ENCODE measurements at regions not wholly inside any gene's neighbourhood (a gene's known extent, or its start where the extent isn't known, plus 50 kb on each side); places are given as distances from the start of the nearest gene placed in this dataset.
"Not testable (repeated sequence)": the region's sequence is repeated elsewhere in the genome, so short reads cannot be mapped to it uniquely, and the experiment has no call there.

DNA sequence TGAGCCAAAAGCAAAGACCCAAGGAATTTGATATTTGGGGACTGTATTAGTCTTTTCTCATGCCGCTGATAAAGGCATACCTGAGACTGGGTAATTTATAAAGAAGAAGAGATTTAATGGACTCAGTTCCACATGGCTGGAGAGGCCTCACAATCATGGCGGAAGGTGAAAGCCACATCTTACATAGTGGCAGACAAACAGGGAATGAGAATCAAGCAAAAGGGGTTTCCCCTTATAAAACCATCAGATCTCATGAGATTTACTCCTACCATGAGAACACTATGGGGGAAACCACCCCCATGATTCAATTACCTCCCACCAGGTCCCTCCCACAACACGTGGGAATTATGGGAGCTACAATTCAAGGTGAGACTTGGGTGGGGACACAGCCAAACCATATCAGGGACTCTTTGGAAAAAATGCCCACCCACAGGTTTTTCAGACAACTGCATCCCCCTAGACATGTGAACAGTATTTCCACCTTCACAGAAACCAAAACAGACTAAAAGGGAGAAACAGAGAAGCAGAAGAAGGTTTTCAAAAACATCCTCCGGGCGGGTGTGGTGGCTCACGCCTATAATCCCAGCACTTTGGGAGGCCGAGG is 482.1 kb upstream of the PROK2 start:
- DNase-seq (ENCODE audit: low read depth in 3 of 3, low spot score in 1 of 3) = not testable (repeated sequence)

DNA sequence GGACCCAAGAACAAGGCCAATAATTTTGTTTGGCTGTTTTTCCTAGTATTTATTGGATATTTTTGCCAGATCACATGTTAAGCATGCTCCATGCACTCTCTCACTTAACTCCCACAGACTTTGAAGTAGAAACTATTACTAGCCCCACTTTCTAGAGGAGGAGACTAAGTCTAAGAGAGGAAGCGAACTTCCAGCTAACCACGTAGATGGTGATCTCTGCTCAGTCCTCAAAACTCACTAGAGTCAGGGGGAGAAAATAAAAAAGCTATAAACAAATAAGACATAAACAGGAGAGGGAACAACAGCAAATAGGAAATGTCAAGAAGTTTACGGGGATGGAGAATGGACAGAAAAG is 481.0 kb upstream of the PROK2 start:
- no peak for DNase-seq (ENCODE audit: low read depth in 3 of 3, low spot score in 1 of 3)

DNA sequence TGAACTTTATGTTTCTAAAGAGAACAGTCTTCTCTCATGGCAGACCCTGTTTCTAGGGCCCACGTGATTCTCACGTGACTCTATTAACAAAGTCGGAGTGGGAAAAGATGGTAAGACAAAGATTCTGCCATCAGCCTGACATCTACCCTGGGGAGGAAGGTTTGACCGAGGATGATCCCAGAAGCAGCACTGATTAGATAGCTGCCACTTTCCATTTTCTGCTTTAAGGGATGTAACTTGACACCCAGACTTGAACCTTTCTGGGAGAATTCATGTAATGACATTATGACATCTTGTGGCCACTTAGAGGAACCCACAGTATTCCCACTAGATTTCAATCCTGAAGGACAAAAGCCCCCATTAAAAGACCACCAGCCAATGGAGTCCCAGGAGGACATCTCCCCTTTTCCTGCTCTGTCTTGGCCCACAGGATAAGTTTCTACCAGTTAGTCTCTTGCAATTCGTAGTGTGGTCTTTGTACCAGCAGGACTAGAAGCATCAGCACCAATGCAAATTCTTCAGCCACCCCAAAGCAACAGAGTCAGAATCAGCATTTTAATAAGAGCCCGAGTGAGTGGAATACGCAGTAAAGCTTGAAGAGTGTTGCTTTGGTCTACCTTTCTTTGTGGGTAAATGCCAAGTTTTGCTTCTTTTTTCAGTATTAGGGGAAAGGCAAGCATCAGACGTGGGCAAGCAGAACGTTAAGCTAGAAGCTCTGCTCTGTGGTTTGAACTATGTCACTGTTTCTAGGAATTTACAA is 480.5 kb upstream of the PROK2 start:
- no peak for DNase-seq (ENCODE audit: low read depth in 3 of 3, low spot score in 1 of 3)

DNA sequence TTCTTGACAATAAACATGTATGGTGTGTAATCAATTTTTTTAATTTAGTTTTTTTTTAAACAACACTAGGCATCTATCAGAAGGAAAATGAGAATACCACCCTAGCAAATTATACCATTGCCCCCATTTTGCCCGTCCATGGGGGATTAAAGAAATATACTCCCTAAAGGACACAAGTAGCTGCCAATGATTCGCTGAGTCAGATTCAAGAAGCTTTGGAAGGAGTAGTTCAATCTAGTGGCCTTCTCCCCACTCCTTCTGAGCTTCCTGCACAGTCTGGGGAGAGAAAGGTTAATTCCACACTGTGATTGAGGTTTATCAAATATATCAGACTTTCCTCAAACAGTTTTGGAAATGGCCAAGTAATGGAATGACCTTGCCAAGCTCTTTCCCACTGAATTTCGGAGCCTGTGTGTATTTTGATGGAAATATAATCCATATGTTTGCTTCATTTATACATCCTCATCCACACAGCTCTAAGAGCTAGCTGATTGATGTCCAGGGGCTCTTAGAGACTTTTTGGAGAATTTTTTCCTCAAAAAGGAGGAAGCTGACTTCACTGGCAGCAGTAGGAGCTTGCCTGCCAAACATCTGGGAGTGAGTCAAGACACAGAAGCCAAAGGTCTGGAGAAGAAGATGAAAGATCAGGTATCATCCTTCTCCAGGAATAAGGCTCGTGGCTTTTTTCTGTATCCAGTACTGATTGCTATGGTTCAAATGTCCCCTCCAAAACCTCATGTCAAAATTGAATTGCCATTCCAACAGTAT is 478.5 kb upstream of the PROK2 start:
- DNase-seq (ENCODE audit: low read depth in 3 of 3, low spot score in 1 of 3) = no peak

DNA sequence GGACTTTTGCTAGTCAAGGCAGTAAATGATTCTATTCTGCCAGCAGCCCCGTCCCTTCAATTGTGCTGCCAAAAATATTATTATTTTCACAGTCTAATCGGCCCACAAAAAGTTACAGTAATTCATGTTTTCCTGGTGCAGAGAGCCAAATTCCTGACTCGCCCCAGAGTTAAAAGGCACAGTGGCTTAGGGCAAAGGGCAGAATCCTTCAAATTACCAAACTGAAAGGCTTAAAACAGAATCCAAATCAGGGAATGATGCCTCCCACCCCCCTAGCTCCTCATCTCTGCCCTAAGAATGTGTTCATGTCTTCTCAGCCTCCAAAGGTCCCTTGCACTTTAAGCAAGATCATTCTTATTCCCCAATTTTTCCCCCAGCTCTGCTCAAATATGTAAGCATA is 477.8 kb upstream of the PROK2 start:
- DNase-seq (ENCODE audit: low read depth in 3 of 3, low spot score in 1 of 3) = no peak

DNA sequence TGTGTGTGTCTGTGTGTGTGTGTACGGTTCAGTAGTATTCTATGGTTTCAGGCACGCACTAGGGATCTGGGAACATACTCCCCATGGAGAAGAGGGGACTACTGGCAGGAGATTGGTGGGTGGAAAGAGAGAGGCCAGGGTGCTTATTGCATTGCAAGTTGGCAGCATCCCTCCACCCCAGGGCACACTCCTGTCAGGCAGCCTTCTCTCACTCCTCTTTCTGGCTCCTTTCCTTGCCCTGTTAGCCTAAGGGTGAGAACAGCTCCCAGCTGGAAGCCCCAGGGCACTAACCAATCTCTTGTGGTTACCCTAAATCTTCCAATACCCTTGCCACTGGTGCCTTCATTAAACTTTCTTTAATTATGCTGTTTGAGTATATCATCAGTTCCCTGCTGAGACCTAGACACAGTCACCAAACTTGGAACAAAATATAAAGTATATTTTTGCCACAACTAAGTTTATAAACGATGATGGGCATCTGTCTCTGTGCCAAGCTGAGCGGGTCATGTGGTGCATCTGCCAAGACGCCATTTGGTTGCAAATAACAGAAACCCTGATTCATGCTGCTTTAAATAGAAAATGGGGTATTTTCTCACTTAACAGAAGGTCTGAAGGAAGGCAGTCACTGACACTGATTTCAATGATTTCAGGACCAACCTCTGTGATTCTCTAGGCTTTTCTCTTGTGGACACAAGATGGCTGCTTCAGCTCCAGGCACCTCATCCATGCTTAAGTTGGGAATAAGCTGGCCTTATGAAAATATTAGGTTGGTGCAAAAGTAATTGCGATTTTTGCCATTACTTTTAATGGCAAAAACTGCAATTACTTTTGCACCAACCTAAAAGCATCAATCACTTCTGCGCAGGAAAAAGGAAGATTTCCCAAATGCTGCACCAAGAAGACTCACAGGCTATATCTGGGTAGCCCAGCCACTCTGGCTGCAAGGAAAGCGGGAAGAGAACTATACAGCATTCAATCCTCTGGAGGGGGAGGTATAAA is 476.9 kb upstream of the PROK2 start:
- no peak for DNase-seq (ENCODE audit: low read depth in 3 of 3, low spot score in 1 of 3)

DNA sequence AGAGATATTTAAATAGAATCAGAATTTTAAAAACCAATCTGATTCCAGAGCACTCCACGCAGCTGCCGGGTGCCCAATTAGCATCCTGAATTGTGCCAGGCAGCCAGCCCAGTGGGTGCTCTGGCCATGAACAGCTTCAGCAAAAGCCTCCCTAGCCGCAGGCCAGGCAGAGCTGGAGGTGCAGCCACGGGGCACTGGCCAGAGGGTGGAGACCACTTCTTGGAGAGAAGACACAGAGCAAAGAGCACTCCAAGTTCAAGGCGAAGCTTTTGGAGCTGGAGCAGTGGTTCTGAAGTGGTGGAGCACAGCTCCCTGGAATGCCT is 475.6 kb upstream of the PROK2 start:
- no peak for DNase-seq (ENCODE audit: low read depth in 3 of 3, low spot score in 1 of 3)

DNA sequence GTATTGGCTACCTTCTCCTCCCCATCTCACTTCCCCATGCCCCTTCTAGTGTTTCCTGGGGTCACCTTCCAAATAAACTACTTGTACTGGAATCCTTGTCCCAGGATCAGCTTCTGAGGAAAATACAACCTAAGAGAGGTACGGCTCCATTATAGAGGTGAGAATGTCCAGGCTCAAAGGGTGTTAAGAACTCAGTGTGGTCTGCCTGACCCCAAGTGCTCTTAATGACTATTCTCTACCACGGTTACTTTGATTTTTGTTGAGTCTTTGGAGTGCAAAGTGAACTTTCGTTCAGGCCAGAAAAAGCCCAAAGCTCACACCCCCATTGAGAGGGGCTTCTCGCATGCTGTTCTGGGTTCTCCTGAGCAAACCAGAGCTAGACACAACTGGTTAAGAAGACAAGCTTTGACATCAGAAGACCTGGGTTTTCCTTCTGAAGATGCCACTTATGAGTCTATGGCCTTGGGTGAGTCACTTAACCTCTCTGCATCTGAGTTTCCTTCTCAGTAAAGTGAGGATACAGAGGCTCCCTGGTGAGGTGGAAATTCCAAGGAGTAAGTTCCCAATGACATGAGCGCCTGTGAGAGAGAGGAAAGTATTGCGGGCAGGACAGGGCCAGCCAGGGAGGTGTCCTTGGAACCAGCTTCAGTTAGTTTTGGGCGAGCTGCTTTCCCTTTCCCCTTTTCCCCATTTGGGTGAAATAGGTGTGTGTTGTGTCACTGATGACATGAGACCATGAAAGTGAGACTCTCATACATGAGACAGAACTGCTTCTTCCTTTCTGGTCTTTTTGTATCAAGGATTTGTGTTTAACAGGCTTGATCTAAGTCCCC is 475.0 kb upstream of the PROK2 start:
- DNase-seq (ENCODE audit: low read depth in 3 of 3, low spot score in 1 of 3) = no peak

DNA sequence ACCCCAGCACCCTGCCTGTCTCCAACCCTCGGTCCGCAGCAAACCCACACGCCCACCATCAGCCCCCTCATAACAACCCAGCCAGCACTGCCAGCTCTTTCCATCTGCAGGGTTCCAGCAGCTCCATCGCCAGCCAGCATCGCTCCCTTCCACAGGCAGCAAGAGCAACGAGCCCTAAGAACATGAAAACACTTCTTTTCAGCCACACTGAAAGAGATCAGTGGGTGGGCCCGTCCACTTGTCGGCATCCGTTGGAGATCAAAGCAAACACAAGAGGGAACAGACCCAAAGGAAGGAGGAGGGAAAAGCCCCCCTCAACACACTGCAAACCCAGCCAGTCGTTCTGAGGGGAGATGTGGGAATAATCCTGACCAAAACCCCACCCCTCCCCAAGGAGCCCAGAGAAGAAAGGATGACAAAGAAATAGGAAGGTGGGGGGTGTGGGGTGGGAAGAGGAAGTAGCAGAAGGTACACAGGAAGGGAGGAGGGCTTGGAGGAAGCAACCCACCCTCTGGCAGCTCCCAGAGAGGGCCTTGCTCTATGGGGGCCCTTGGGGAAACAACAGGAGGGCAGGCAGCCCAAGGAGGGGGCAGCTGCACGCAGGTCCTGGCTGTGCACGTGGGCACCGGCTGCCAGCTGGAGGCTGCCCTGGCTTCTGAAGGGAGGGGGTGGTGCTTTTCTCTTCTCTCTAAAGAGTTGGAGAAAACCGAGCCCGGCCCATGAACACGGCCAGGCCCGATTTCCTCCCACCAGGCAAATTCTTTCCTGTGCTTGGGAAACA is 473.6 kb upstream of the PROK2 start:
- DNase-seq (ENCODE audit: low read depth in 3 of 3, low spot score in 1 of 3) = no peak

DNA sequence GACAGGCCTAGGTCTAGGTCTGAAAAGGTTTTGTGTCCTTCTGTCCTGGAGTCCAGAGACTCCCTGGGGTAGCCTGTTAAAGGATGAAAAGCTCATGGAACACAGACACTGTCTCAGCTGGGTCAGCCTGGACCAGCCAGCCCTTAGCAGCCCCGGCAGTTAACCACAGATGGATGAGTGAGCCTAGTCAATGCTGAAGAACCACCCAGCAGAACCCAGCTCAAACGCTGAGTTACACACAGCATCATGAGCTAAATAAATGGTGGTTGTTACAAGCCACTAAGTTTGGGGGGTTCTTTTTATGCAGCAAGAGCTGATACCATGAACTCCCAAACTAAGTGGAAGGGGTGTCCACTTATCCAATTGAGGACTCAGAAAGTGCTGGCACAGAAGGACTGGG is 472.8 kb upstream of the PROK2 start:
- no peak for DNase-seq (ENCODE audit: low read depth in 3 of 3, low spot score in 1 of 3)

DNA sequence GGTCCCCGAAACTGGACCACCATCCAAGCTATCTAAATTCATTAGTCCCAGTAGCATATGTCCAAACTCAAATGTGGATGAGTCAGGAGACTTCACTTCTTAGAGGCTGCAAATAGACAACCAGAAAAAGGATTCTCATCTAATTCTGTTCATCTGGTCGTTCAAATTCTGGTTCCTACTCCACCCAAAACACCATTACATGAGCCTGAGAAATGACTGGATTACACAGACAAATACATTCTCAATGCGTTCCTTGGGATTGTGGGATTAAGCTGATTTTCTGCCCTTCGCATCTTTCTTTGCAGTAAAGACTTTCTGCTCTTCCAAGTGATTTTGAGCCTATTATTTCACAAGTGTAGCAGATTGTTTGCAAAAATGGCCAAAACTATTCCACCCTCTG is 472.3 kb upstream of the PROK2 start:
- DNase-seq (ENCODE audit: low read depth in 3 of 3, low spot score in 1 of 3) = no peak

DNA sequence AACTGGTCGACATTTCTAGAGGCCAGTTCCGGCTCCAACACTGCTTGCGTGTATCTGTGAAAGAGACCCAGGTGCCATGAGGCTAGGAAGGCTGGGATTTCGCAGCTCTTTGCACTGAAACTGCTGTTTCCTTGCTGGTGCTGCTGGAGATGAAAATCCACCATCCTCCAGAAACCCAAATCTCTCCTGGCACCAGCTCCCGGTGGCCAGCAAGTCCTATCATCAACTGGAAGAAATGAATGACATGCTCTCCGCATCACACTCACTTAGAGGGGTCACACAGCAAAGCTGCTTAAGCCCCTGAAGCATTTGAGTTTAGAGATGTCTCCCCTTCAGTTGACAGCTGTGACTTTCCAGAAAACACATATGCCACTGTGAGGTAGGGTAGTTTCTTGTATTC is 471.8 kb upstream of the PROK2 start:
- DNase-seq (ENCODE audit: low read depth in 3 of 3, low spot score in 1 of 3) = no peak

DNA sequence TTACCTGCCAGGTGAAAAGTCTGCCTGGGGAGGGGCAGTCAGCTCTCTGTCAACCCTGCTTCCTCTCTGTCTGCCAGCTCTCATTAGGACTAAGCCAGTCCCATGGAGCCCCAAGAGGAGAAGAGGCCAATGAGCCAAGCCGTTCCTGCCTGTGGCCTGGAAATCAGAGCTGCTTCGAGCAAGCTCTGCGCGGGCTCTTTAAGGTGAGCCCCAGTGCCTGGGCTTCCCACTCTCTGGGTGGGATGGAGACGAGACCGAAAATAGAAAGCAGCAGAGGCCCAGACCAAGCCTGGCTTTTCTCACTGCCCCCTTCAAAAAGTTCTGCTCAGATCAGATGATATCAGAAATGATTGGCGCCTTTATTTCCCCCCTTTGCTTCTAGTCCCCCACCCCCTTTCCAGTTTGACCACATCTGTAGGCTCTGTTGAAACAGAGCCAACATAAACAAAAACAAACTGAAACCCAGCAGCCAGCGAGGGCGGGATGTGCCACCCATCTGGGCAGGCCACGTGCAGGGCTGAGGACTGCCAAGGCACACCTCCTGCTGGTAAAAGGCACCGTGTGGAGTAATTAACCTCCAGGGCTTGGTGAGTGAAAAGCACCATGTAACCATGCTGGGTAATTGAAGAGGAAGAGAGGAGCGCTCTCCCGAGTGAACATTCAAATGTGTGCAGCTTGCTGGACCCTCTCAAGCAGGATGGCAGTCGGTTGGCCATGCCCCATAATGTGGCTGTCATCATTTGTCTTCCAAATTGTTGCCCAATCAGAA is 471.0 kb upstream of the PROK2 start:
- no peak for DNase-seq (ENCODE audit: low read depth in 3 of 3, low spot score in 1 of 3)

DNA sequence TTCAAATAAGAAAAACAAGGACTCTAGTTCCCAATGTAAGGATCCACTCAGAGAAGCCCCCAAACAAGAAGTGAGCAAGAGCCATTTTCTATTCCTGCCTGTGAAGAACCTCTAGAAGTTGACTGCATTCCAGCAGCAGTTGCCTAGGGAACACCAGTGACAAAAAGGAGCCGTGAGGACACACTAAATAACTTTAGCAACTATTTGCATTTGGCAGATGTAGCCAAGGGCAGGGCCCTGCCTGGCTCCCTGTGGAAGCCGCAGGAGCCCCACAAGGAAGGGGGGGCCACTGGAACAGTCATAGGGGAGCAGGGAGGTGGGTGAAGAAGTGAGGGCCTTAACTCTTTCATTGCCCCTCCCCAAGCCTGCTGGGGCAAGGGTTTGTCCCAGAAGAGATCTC is 470.2 kb upstream of the PROK2 start:
- DNase-seq (ENCODE audit: low read depth in 3 of 3, low spot score in 1 of 3) = no peak

DNA sequence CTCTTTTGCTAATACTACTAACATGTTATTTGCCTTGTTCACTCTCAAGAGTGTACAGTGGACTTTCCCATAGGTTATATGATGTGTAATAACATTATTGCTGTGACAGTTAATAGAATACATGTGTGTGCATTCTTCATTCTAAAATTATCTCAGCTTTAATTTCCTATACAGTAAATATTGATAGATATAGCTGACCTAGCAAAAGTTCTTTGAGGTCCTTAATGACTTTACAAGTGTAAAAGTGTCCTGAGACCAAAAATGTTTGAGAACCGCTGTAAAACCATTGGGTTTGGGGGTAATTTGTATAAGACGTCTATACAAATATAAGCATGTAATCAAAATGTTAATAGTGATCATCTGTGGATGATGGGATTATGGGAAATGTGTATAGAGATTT is 469.5 kb upstream of the PROK2 start:
- DNase-seq (ENCODE audit: low read depth in 3 of 3, low spot score in 1 of 3) = no peak

DNA sequence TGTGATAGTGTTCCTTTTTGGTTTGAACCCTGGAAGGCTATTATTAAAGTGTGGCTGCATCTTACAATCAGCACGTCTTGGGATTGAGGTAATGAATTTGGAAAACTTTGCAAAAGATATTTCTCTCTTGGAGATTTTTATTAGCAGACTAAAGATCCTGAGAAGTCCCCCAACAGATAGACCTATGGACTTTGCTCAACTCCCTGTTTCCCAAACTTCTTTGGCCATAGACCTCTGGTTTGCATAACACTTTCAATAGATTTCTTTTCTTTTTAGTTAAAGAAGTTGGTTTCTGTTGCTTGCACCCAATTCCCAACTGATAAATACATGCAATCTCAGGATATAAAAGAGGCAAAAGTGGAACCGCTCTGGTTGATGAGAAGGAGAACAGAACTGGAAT is 465.8 kb upstream of the PROK2 start:
- no peak for DNase-seq (ENCODE audit: low read depth in 3 of 3, low spot score in 1 of 3)

DNA sequence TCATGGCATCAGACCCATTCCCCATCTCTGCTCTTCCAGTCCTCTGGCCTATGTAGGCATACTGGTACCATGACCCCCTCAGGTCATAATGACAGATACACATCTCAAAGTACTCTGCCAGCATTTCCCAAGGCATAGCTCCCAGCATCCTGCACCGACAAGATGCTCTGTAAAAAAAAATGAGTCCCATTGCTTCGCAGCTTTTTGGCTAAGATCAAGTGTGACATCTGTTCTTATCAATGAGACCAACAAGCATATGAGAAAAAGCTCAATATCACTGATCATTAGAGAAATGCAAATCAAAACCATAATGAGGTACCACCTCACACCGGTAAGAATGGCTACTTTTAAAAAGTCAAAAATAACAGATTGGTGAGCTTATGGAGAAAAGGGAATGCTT is 463.9 kb upstream of the PROK2 start:
- DNase-seq (ENCODE audit: low read depth in 3 of 3, low spot score in 1 of 3) = no peak

DNA sequence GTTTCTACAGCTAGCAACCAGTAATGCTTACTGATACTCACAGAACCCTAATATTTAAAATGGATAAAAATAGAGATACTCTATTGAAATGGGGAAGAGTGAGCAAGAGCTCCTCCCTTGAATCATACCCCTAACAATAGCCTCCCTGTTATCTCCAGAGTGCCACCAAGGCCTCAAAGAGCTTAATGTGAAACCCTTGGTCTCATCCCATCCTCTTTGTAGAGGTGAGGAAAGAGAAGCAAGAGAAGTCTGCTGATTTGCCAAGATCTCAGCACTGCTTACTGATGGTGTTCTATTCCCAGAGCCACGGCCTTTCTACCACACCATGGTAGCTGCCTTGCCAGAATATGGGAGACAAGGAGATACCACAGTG is 463.4 kb upstream of the PROK2 start:
- DNase-seq (ENCODE audit: low read depth in 3 of 3, low spot score in 1 of 3) = no peak

Measured in stimulated activated CD4-positive, alpha-beta T cell treated with anti-CD3 and anti-CD28 coated beads, TNF-alpha, amount 100 ng/mL, for 1 hour (primary cell).